ENCODE measurements at regions not wholly inside any gene's neighbourhood (a gene's known extent, or its start where the extent isn't known, plus 50 kb on each side); places are given as distances from the start of the nearest gene placed in this dataset.

GRCh38 chr2:2848198-2848597 is 517.1 kb upstream of the MYT1L start (continued):
- TF ChIP-seq CHD7 (IDR thresholded peaks at IDR 0.05; ENCODE audit: insufficient replicate concordance, low read length): no peak
- no peak for TF ChIP-seq CTBP2 (IDR thresholded peaks at IDR 0.05; ENCODE audit: borderline replicate concordance, insufficient read depth, insufficient read length, low read length)
- TF ChIP-seq GABPA (IDR thresholded peaks at IDR 0.05; ENCODE audit: borderline replicate concordance, insufficient read depth, low read length): no peak
- TF ChIP-seq ATF3 (IDR thresholded peaks at IDR 0.05; ENCODE audit: insufficient read depth, low read depth, low read length): no peak
- no peak for TF ChIP-seq SP1 (IDR thresholded peaks at IDR 0.05; ENCODE audit: low read depth, low read length)
- no peak for TF ChIP-seq ATF2 (IDR thresholded peaks at IDR 0.05; ENCODE audit: low read length)
- no peak for TF ChIP-seq TCF12 (IDR thresholded peaks at IDR 0.05; ENCODE audit: low read depth, low read length)
- no peak for TF ChIP-seq RNF2 (IDR thresholded peaks at IDR 0.05; ENCODE audit: borderline replicate concordance, low read depth, low read length, missing control alignments, poor library complexity, severe bottlenecking)
- TF ChIP-seq TBP (IDR thresholded peaks at IDR 0.05; ENCODE audit: low read depth, low read length): no peak

All from H1 (cell line).